Dedifferentiated amniotic fluid mesenchymal stem cell (primary cell): ENCODE measurements at regions not wholly inside any gene's neighbourhood (a gene's known extent, or its start where the extent isn't known, plus 50 kb on each side); places are given as distances from the start of the nearest gene placed in this dataset.

ENCODE experiments used
- DNase-seq: peaks from one replicate; pipeline ENCODE4 v3.0.0-alpha.2; 2016; ENCODE audit errors: extremely low spot score

GRCh38 chr2:126793885-126794613 lies 104.6 kb upstream of the TEX51 start:
- DNase-seq = no peak

GRCh38 chr2:126795656-126796055 lies 103.0 kb upstream of the TEX51 start:
- DNase-seq = no peak

DNA sequence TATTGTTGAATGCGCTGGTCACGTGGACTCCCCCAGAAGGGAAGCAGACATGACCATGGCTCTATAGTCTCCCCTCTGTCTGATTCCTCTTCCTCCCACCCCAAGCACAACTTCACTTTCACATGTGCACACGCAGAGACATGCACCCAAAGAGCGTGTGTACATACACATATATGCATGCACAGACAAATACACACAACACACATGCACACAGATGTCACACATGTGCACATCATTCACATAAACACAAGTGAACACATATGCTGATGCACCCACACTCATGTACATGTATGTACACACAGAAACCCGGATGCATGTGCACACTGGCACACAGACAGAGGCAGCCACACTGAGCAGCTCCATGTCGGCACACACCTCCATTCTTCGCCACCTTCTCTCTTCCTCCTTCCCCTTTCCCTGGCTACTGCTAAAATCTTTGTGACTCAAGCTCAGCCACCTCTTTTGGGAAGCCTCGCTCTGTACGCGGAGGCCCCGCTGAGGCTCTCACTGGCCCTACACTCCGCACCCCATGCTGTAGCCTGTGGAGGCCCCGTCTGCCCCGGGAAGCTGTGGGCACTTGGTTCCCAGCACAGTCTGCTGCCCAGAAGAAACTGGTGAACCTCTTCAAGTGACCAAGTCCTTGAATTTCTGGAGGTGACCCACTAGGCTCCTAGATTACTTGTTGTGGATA lies 101.6 kb upstream of the TEX51 start:
- DNase-seq = no peak

GRCh38 chr2:126797622-126798275 lies 100.9 kb upstream of the TEX51 start:
- no peak for DNase-seq

DNA sequence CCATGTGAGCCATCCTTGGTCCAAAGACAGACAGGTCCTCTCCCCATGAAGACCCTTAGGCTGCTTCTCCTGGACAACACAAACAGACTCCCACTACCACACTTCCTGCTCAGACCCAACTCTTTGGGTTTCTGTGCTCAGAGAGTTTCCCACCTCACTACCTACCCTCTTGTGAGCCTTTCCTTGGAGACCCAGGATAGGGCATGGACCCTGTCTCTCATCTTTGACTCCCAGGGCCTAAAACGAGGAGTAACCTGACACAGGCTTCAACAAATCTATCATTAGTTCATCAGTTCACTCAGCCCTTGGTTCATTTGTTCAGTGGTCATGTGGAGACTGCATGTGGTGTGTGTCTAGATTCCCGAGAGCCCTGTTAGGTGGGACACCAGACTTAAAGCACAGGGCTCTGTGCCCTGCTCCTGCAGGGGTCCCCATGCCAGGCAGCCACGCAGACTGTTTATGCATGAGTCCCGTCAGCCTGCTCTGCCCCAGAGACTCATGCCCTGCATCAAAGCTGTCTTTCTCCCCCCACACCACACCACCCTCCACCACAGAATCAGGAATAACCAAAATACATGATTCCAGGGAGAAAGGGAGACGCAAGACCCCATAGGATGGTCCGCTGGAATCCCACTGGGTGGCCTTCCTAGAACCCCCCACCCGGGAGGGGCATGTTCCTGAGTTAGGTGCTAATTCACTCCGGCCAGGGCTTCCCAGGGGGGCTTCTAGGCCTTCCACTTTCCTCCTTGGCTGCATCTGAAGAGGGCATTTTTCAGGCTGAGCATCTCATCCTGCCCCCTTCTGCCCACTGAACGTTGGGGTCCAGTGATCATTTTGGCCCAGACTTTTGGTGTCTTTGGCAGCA lies 100.2 kb upstream of the TEX51 start:
- DNase-seq = no peak

GRCh38 chr2:126799301-126799700 lies 99.4 kb upstream of the TEX51 start:
- no peak for DNase-seq

DNA sequence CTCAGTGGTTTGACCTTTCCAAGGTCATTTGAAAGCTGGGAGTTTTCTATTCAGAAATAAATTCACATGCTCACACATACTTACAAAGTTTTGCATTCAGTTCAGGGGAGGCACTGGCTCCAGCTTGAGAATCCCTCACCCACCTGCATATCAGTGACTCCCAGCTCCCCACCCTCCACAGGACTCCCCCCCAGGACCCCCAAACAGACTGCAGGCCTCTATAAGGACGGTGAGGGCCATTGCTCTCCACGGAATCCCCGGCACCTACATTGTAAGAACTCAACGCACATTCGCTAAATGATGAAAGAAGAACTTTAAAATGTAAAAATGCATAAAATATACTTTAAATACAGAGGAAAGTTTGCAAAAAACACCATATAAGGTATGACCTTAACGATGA lies 97.2 kb upstream of the TEX51 start:
- no peak for DNase-seq

DNA sequence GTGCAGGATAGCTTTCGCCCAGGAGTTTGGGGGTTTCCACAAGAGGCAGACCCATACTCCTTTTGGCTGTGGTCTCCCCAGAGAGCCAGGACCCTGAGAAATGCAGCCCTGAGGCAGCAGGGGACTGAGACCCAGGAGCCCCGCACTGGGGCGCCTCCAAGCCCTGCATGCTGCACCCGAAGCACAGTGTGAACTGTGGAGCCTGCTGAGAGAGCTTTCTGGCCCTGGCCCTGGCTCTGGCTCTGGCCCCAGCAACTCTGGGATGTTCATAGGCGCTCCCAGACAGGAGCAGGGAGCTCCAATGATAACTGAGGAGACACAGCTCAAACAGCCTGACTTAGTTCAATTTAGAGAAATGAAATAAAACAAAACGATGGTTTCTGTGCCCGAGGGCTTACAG lies 96.4 kb upstream of the TEX51 start:
- no peak for DNase-seq

GRCh38 chr2:126802774-126803433 lies 95.8 kb upstream of the TEX51 start:
- no peak for DNase-seq

GRCh38 chr2:126803434-126803775 lies 95.3 kb upstream of the TEX51 start:
- no peak for DNase-seq

GRCh38 chr2:126804347-126804746 lies 94.3 kb upstream of the TEX51 start:
- DNase-seq = no peak

DNA sequence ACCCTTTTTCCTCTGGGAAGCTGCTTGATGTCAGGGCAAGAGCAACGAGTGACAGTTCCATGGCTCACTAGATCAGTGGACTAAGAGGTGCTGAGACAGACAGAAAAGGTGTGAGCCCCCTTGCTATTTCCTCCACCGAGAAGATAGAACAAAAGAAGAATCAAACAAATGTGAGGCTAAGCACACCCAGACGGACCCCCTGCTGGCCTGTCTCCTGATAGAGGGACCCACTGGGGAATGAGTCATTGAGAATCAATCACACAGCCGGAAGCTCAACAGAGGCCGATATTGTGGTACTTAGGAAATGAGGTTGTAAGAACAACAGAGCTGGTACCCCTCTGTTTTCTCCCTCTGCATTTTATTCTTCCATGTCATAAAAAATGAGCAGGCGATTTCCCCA lies 89.8 kb upstream of the TEX51 start:
- no peak for DNase-seq

- no peak for DNase-seq
These were observed 89.3 kb upstream of the TEX51 start for GRCh38 chr2:126809340-126809739.

DNA sequence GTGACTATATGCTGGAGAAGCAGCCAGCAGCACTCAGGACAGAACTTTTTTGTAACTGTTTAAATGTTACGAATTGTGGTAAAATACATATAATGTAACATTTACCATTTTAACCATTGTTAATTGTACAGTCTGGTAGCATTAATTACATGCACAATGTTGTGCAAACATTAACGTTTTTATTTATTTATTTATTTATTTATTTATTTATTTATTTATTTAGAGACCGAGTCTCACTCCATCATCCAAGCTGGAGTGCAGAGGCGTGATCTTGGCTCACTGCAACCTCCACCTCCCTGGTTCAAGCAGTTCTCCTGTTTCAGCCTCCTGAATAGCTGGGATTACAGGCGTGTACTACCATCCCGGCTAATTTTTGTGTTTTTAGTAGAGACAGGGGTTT lies 88.7 kb upstream of the TEX51 start:
- no peak for DNase-seq

DNA sequence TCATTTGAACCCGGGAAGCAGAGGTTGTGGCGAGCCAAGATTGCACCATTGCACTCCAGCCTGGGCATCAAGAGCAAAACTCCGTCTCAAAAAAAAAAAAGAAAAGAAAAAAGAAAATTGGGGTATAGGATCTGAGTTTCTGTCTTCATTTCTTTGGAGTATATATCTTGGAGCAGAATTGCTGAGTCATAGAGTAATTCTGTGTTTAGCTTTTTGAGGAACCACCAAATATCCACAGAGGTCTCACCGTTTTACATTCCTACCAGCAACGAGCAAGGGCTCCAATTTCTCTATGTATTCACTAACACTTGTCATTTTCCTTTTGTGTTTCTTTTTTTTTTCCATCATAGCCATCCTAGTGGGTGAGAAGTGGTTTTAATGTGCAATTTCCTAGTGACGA lies 87.6 kb upstream of the TEX51 start:
- DNase-seq = no peak

- no peak for DNase-seq
These were observed 81.5 kb upstream of the TEX51 start for GRCh38 chr2:126817172-126817571.

- DNase-seq = no peak
These were observed 76.6 kb upstream of the TEX51 start for GRCh38 chr2:126822115-126822514.

DNA sequence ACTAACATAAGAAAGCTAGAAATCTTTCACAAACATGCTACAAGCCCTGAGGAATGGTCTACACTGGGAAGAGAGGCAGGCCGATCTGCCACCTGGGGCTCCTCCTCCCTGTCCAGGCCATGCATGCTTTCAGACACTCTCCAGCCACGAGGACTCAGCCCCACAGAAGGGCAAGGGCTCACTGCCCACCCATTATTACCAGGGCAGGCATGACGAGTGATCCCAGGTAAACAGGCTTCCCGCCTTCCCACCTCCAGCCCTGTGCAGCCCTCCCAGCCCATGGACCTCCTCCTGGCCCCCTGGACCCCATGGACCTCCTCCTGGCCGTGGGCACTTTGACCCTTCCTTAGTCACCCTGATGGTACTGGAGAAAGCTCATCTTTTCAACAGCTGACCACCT lies 75.8 kb upstream of the TEX51 start:
- no peak for DNase-seq

DNA sequence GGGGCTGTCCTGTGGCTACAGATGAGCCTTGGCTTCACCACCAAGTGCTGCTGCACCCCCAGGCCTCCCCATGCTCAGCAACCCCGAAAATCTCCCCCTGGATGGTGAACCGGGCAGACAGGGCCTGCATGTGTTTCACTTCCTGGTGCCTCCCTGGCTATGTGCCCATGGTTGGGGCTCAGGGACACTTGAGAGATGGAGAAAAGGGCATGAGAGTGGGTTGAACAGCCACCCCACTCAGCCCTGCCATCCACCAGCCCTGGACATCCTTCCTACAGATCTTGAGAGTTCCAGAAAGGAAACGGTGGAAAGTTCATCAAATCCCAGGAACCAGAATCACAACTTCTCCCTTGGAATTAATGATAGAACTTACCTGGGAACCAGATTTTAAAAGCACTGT lies 74.7 kb upstream of the TEX51 start:
- no peak for DNase-seq

- no peak for DNase-seq
These were observed 74.0 kb upstream of the TEX51 start for GRCh38 chr2:126824663-126825062.

GRCh38 chr2:126825316-126825715 lies 73.4 kb upstream of the TEX51 start:
- DNase-seq = no peak

DNA sequence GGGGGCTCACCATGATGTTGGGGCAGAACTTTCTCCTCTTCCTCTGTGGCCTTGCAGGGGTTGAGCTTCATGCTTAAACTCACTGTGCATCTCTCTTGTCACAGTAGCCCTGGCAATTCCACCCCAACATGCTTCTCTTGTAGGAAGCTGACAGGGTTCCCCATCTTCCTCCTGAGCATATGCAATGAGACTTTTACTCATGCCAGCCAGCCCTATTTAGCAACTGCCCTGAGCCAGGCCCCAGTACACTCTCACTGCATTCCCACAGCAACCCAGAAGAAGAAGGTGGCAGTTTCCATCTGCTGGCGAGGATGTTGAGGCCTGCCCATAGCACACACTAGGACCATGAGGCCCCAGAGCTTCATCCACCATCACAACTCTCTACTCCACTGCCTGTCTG lies 72.2 kb upstream of the TEX51 start:
- no peak for DNase-seq
